Stimulated activated CD4-positive, alpha-beta T cell treated with anti-CD3 and anti-CD28 coated beads, TNF-alpha, amount 100 ng/mL, for 48 hours (primary cell): ENCODE measurements at regions not wholly inside any gene's neighbourhood (a gene's known extent, or its start where the extent isn't known, plus 50 kb on each side); places are given as distances from the start of the nearest gene placed in this dataset.

Source experiments
- DNase-seq, 3 donors: peaks; one replicate each; pipeline ENCODE4 v3.0.0-alpha.2; 2020; ENCODE audit warnings: low read depth in 3 of 3

DNA sequence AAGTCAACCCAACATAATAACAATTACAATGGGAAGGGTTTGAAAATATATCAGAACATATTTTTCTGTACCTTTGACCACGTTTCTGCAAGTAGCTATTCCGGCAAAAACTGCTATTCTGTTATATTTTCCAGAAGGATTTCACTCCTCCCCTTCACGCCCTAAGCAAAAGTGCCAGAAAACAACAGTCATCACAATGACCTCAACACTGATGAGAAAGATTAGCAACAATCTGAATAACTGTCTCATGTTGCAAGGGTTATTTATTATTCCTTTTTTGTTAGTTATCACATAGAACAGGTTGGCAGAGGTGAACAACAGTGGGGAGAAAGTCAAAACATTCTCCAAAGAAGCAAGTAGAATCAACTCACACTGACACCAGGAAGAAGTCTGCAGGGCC is 269.4 kb upstream of the ARRDC4 start:
- DNase-seq: no peak

- no peak for DNase-seq
These were observed 268.7 kb upstream of the ARRDC4 start for GRCh38 chr15:97691799-97692198.

DNA sequence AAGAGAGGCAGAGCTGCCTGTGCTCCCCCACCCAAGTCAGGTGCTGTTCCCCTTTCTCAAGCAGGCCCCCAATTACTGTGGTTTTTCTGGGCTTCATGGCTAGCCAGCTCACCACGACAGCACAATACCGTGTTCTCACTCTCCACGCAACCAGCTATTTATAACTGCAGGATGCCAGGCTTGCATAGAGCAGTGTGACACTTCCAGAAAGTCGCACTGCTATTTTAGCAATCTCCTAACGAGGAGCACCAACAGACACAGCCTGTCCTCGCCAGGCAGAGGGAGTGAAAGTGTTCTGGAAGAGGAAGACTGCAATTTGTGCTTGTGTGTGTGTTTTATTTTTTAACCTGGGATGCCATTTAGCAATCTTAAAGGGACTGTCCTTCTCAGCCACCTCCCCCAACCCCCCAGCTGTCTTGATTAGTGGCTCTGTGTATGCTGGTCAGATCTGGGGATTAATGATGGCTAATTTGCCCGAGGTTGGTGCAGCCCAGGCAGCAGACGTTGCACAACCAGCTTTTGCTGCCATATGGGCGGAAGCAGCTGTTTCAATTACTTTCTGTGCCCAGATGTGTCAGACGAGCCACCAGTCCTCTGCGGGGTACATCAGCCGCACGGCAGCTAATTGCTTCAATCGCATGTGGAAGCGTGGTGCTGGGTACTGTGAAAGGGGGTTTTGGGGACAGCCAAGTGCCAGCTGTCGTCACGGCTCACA is 268.0 kb upstream of the ARRDC4 start:
- DNase-seq: no peak

GRCh38 chr15:97694456-97694855 is 266.0 kb upstream of the ARRDC4 start:
- no peak for DNase-seq

DNA sequence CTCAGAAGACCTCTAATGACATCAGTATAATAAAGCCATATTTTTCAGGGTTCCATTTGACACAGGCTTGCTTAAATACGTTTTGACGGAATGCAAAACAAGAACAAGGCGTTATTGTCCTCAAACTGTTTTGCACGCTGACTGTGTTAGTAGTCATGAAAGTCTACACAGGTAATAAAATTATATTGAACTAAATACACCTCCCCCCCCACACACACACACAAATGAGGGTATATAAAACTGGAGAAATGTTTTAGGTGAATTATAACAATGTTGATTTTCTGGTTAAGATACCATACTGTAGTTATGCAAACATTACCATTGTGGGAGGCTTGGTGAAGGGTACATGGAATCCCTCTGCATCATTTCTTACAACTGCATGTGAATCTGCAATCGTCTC is 257.1 kb upstream of the ARRDC4 start:
- no peak for DNase-seq

- DNase-seq: no peak
These were observed 254.4 kb upstream of the ARRDC4 start for GRCh38 chr15:97706059-97706458.

- DNase-seq: no peak
These were observed 252.3 kb upstream of the ARRDC4 start for GRCh38 chr15:97708252-97708651.

GRCh38 chr15:97712530-97712929 is 248.0 kb upstream of the ARRDC4 start:
- DNase-seq: no peak

- DNase-seq: no peak
These were observed 242.7 kb upstream of the ARRDC4 start for GRCh38 chr15:97717806-97718205.

- no peak for DNase-seq
These were observed 242.0 kb upstream of the ARRDC4 start for GRCh38 chr15:97718509-97718908.

DNA sequence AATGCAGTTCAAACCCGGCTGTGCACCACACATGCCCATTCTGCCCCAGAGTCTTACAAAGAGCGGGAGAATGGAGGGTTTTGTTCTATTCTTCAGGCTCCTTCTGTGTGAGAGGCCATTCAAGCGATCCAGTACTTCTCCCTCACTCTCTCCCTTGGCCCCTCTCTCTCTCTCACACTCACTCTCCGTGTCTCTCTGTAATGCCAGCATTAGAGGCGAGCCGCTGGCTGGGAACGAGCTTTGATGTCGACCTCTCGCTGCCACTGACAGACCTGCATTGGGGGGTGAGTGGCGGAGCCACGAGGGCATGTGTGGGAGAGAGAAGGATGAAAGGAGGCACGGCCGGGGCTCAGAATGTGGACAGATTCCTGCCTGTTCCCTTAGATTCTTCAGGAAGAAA is 231.7 kb upstream of the ARRDC4 start:
- DNase-seq: no peak

DNA sequence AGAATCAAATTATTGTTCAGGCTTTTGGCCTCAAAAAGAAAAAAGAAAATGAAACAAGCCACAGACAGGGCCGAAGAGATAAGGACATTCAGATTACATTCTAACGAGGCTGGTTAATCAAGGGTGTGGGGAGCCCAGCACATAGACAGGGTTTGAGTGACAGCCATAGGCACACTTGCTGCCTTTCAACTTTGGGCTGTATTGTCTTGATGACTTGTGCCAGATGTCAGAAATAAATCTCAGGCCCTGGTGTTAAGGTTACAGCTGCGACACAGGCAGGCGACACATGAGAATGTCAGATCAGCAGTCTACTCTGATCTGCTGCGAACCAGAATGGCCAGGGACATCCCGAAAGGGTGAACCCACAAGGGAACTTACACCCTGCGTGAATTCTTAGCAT is 231.2 kb upstream of the ARRDC4 start:
- DNase-seq: no peak

GRCh38 chr15:97730315-97730714 is 230.2 kb upstream of the ARRDC4 start:
- no peak for DNase-seq

GRCh38 chr15:97731859-97732258 is 228.6 kb upstream of the ARRDC4 start:
- DNase-seq: no peak

DNA sequence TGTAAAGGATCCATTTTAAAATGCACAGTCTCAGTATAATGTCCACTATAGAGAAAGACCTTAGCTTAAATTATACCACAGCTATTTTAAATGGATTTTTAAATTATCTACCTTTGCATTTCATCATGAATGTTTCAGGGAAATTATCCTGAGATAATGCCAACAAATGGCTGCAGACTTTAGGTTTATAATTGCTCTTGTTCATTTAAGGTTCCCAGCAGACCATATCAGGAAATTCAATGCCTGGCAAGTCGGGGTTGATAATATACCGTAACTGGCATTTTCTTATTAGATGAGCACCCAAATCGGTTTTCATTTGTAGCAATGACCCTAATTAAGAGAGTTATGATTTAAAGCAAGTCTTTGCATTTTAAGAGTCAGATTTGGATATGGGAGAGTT is 227.1 kb upstream of the ARRDC4 start:
- DNase-seq: no peak

GRCh38 chr15:97736748-97737147 is 223.8 kb upstream of the ARRDC4 start:
- DNase-seq: no peak

- DNase-seq: peak in 2 of 3 donors; percentile 6 to 20
These were observed 214.9 kb upstream of the ARRDC4 start for GRCh38 chr15:97745481-97746071.

GRCh38 chr15:97747342-97747741 is 213.2 kb upstream of the ARRDC4 start:
- no peak for DNase-seq

DNA sequence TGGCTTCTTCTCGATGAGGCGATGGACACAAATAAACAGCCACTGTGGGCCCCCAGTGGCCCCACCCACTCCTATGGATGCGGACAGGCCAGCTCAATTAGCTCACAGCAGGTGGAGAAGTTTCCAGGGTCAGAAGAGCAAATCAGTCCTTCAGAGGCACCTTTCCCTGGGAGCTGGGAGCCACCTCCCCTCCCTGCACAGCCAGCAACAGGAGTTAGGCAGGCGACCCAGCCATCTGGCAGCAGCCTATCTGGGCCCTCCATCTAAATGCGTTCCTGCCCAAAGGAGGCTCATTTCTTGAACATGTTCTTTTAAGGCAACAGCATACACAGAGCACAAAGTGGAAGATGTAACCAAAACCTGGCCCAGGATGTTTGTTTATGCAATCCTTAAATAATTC is 211.9 kb upstream of the ARRDC4 start:
- no peak for DNase-seq

DNA sequence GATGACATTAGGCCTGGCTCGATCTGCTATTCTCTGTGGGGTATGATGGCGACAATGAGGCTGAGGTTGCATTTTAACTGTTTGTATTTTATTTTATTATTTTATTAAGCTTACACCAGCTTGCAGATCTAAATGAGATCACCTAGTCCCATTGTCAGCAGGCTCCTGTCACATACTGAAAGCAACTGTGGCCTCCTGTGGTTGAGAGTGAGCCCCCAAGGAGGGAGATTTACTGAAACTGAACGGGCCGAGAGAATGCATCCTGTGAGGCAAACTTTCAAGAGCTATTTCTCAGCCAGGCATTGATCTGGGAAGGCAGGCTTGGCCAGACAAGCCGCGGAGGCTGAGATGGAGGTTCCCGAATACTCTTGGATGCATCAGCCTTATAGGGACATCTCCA is 210.4 kb upstream of the ARRDC4 start:
- no peak for DNase-seq

DNA sequence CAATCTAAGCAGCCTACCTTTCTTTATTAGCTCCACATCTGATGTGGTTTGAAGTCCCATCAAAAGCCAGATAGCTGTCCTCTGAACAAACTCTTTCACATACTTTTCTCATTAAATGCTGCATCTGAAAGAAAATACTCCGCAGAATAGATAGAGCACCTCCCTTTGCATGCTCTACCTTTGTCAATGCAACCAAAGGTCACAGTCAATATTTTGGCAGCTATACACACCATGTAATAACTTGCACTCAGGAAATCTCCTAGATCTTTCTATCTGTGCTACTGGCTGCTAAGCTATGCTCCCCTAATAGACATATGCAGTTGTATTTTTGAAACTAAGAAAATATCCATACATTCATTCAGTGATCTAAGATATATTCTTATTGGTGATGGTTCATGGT is 204.8 kb upstream of the ARRDC4 start:
- no peak for DNase-seq

DNA sequence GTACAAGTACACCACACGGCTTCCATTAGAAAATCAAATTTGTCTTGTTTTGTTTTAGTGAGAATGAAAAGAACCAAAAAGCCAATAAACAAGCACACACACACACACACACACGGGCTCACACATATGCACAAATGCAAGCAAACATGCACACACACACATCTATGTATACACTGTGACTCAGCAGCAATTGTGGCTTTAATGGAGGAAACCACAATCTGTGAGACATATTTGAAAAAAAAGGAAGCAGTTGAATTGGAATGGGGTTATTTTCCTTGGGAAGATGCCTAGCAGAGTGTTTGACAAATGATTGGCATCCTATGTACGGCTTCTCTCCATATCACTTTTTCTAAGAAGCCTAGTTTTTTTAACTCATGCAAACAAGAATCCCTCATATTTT is 201.1 kb upstream of the ARRDC4 start:
- no peak for DNase-seq

GRCh38 chr15:97761110-97761509 is 199.4 kb upstream of the ARRDC4 start:
- no peak for DNase-seq

- DNase-seq: no peak
These were observed 177.3 kb upstream of the ARRDC4 start for GRCh38 chr15:97783240-97783639.
